RWPE2 (cell line): ENCODE measurements at regions not wholly inside any gene's neighbourhood (a gene's known extent, or its start where the extent isn't known, plus 50 kb on each side); places are given as distances from the start of the nearest gene placed in this dataset.

Source experiments
- ATAC-seq: fragments of 200-7000 bp; cut with Tn5 transposase; 3 replicates; pipeline ENCODE4 v1.9.1; 2021; ENCODE audit warnings: low read depth
- DNase-seq: peaks from one replicate; pipeline ENCODE4 v3.0.0-alpha.2; 2020; ENCODE audit warnings: low spot score
- H3K27ac ChIP-seq: fragments of 450-650 bp; 2 replicates; pipeline ENCODE4 v1.5.1; 2017; ENCODE audit warnings: mild to moderate bottlenecking; ENCODE audit not compliant: poor library complexity, severe bottlenecking
- H3K27me3 ChIP-seq: fragments of 250-450 bp; sonication (Bioruptor Pico); 2 replicates; pipeline ENCODE4 v1.5.1; 2021; ENCODE audit warnings: mild to moderate bottlenecking, moderate library complexity; ENCODE audit not compliant: insufficient read depth, poor library complexity, severe bottlenecking
- H3K36me3 ChIP-seq: fragments of 250-450 bp; sonication (Bioruptor Pico); 2 replicates; pipeline ENCODE4 v1.5.1; 2020; ENCODE audit warnings: low read depth, mild to moderate bottlenecking, moderate library complexity
- H3K4me1 ChIP-seq: fragments of 250-450 bp; sonication (Bioruptor Pico); 2 replicates; pipeline ENCODE4 v1.5.1; 2021; ENCODE audit warnings: mild to moderate bottlenecking, moderate library complexity; ENCODE audit not compliant: insufficient read depth, poor library complexity, severe bottlenecking
- H3K4me3 ChIP-seq: fragments of 250-450 bp; sonication (Bioruptor Pico); 2 replicates; pipeline ENCODE4 v1.5.1; 2021; ENCODE audit warnings: mild to moderate bottlenecking, moderate library complexity; ENCODE audit not compliant: severe bottlenecking
- H3K9me3 ChIP-seq: fragments of 250-450 bp; sonication (Bioruptor Pico); 2 replicates; pipeline ENCODE4 v1.5.1; 2021; ENCODE audit warnings: mild to moderate bottlenecking, moderate library complexity; ENCODE audit not compliant: severe bottlenecking
- TF ChIP-seq, protein P1 (sequence below): fragments of 450-650 bp; IDR thresholded peaks from one replicate; pipeline ENCODE4 v1.5.1; 2017; ENCODE audit warnings: mild to moderate bottlenecking, moderate library complexity; ENCODE audit not compliant: poor library complexity, severe bottlenecking

DNA sequence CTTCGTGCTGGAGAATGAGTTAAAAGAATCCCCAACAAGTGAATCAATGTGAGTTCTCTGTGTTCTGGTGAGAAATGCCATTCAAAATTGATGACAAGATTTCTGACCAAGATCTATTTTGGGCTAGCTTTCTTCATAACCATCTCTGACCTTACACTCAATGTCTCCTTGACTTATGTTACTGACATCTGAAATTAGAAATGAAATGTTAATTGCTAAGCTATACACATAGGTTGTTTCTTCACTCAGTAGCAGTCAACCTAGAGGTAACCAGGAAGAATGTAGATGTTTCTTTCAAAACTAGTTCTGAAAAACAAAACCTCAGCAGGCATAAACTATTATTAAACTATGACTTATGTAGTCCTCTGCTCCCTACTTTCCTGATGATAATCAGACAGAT is 2220.7 kb upstream of the C9orf72 start:
- Histone ChIP-seq H3K27me3 (no peaks in the 10 kb centered on the region), H3K4me1 (peaks cover 10% of the 10 kb centered on the region), H3K27ac (no peak overlapping the region), H3K36me3 (no peaks in the 10 kb centered on the region), H3K9me3 (no peaks in the 10 kb centered on the region), H3K4me3 (no peak overlapping the region)
- DNase-seq (no peak), ATAC-seq (no peak)
- TF ChIP-seq, protein P1, sequence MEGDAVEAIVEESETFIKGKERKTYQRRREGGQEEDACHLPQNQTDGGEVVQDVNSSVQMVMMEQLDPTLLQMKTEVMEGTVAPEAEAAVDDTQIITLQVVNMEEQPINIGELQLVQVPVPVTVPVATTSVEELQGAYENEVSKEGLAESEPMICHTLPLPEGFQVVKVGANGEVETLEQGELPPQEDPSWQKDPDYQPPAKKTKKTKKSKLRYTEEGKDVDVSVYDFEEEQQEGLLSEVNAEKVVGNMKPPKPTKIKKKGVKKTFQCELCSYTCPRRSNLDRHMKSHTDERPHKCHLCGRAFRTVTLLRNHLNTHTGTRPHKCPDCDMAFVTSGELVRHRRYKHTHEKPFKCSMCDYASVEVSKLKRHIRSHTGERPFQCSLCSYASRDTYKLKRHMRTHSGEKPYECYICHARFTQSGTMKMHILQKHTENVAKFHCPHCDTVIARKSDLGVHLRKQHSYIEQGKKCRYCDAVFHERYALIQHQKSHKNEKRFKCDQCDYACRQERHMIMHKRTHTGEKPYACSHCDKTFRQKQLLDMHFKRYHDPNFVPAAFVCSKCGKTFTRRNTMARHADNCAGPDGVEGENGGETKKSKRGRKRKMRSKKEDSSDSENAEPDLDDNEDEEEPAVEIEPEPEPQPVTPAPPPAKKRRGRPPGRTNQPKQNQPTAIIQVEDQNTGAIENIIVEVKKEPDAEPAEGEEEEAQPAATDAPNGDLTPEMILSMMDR = no peak

DNA sequence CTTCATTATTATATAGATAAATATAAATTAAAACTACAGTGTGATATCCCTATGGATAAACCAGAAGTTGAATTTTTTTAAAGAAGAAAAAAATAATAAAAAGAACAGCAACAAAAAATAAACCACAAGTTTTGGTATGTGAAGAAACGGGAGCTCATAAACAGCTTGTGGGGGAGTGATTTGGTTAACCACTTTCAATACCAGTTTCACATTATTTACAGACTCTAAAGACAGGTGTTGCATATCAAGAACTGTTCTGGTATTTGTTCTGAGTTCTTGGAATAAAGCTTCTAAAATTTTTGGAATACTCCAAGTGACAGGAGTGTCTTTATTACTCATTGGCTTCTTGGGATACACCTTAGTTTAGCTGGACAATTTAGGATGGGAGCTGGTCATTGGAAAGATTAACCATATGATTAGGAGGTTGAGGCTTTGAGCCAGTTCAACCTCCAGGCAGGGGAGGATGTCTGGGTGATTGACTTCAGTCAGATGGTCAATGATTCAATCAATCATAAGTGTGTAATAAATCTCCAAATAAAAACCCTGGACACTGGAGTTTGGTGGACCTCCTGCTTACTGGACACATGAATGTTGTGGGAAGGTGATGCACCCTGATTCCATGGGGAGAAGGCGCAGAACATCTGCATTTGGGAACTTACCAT is 2223.1 kb upstream of the C9orf72 start:
- Histone ChIP-seq H3K4me3 (no peak overlapping the region), H3K9me3 (no peaks in the 10 kb centered on the region), H3K4me1 (peaks cover 22% of the 10 kb centered on the region), H3K36me3 (no peaks in the 10 kb centered on the region), H3K27ac (no peak overlapping the region), H3K27me3 (no peaks in the 10 kb centered on the region)
- TF ChIP-seq, protein P1 = no peak
- ATAC-seq = no peak
- DNase-seq = no peak

DNA sequence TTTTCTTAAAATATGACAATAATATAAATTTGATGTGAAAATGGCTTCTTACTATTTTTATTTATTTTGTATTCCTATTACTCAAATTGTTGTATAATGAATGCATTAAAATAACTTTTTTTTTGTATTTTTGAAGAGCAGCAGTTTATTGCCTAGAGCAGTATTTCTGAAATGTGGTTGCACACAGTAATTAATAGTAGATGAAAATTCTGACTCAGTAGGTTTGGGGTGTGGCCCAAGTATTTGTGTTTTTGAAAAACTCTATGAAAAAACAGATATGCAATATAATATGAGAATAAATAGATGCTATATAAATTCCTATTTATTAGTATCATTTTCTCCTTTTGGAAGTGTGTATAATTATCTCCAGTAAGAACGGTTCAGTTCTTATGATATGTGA is 2225.3 kb upstream of the C9orf72 start:
- H3K27ac ChIP-seq = peak overlapping the region; percentile 50
- H3K36me3 ChIP-seq = no peaks in the 10 kb centered on the region
- 0 out of 3 replicates have a peak, but pooled peaks have one; percentile 51 for ATAC-seq
- no peak for DNase-seq
- peaks cover 28% of the 10 kb centered on the region for H3K4me1 ChIP-seq
- H3K4me3 ChIP-seq = no peak overlapping the region
- TF ChIP-seq, protein P1 = no peak
- H3K9me3 ChIP-seq = no peaks in the 10 kb centered on the region
- H3K27me3 ChIP-seq = no peaks in the 10 kb centered on the region

DNA sequence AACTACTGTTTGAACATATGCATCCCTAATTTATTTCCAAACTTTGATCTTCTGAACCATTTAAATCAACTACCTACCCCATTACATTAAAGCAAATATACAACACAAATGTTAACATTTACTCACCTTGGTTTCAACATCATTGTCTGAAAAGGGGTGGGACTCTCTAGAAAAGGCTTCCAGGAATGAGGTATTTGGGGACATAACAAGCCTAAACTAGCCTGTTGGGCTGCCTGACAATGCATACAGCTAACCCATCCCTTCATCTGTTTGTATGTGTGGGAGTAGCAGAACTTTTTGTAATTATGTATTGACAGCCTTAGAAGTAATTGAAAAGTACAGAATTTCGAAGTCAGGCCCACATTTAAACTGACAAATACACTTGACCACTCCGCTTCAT is 2225.9 kb upstream of the C9orf72 start:
- H3K36me3 ChIP-seq = no peaks in the 10 kb centered on the region
- peak overlapping the region; percentile 50 for H3K27ac ChIP-seq
- no peaks in the 10 kb centered on the region for H3K27me3 ChIP-seq
- H3K4me1 ChIP-seq = peaks cover 28% of the 10 kb centered on the region
- ATAC-seq (peak; percentile 99), DNase-seq (no peak)
- no peaks in the 10 kb centered on the region for H3K9me3 ChIP-seq
- H3K4me3 ChIP-seq = no peak overlapping the region
- TF ChIP-seq, protein P1 = no peak

DNA sequence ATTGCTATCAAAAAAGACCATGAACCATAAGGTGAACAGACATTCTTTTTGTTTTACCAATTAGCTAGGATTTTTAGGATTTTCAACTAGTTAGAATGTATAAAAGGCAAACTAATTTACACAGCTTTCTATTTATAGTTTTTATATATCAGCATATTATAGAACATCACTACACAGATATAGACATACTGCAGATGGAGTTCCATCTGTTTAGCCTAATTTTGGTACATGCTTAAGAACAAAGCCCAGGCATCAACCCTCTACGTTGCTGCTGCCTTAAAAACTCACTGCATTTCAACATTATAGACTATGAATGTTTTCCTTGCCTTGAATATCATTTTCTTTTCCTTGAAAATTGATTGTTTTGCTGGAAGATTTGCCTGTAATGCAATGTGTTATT is 2227.5 kb upstream of the C9orf72 start:
- no peak for DNase-seq
- Histone ChIP-seq H3K36me3 (no peaks in the 10 kb centered on the region), H3K4me3 (no peak overlapping the region), H3K4me1 (peaks cover 28% of the 10 kb centered on the region), H3K27ac (no peak overlapping the region), H3K27me3 (no peaks in the 10 kb centered on the region), H3K9me3 (no peaks in the 10 kb centered on the region)
- TF ChIP-seq, protein P1 = no peak
- ATAC-seq = no peak
